Activated T-cell treated with anti-CD3 and anti-CD28 coated beads for 48 hours (primary cell): ENCODE measurements at regions not wholly inside any gene's neighbourhood (a gene's known extent, or its start where the extent isn't known, plus 50 kb on each side); places are given as distances from the start of the nearest gene placed in this dataset.

ENCODE experiments used
- DNase-seq: peaks from one replicate; pipeline ENCODE4 v3.0.0-alpha.2; 2020; ENCODE audit warnings: low read depth

- DNase-seq, result no peak
Measured at GRCh38 chr18:27627927-27628326, 442.8 kb upstream of the CHST9 start.

- DNase-seq, result no peak
Measured at GRCh38 chr18:27621236-27621890, 436.3 kb upstream of the CHST9 start.

- DNase-seq, result no peak
Measured at GRCh38 chr18:27619906-27620305, 434.8 kb upstream of the CHST9 start.

- no peak for DNase-seq
Measured at GRCh38 chr18:27619090-27619772, 434.1 kb upstream of the CHST9 start.

GRCh38 chr18:27616324-27616723, 431.2 kb upstream of the CHST9 start:
- DNase-seq, result no peak

GRCh38 chr18:27614951-27615844, 430.1 kb upstream of the CHST9 start:
- DNase-seq, result no peak

GRCh38 chr18:27609221-27609620, 424.1 kb upstream of the CHST9 start:
- no peak for DNase-seq

GRCh38 chr18:27608742-27609141, 423.6 kb upstream of the CHST9 start:
- DNase-seq, result no peak

- no peak for DNase-seq
Measured at GRCh38 chr18:27608174-27608573, 423.1 kb upstream of the CHST9 start.

GRCh38 chr18:27606741-27607140, 421.6 kb upstream of the CHST9 start:
- DNase-seq, result no peak

- DNase-seq, result no peak
Measured at GRCh38 chr18:27605107-27605834, 420.2 kb upstream of the CHST9 start.

GRCh38 chr18:27604583-27604982, 419.5 kb upstream of the CHST9 start:
- DNase-seq, result no peak

GRCh38 chr18:27602092-27602491, 417.0 kb upstream of the CHST9 start:
- no peak for DNase-seq

- DNase-seq, result no peak
Measured at GRCh38 chr18:27600245-27600644, 415.1 kb upstream of the CHST9 start.

- DNase-seq, result no peak
Measured at GRCh38 chr18:27599202-27599829, 414.2 kb upstream of the CHST9 start.

- DNase-seq, result no peak
Measured at GRCh38 chr18:27595113-27595838, 410.2 kb upstream of the CHST9 start.

GRCh38 chr18:27585602-27586173, 400.6 kb upstream of the CHST9 start:
- DNase-seq, result no peak

- DNase-seq, result no peak
Measured at GRCh38 chr18:27583466-27583865, 398.4 kb upstream of the CHST9 start.

GRCh38 chr18:27582760-27583412, 397.8 kb upstream of the CHST9 start:
- no peak for DNase-seq

GRCh38 chr18:27581296-27581904, 396.3 kb upstream of the CHST9 start:
- no peak for DNase-seq
